Stomach (tissue), 8 donors: ENCODE measurements at regions not wholly inside any gene's neighbourhood (a gene's known extent, or its start where the extent isn't known, plus 50 kb on each side); places are given as distances from the start of the nearest gene placed in this dataset.

ENCODE experiments used
- DNase-seq, 2 donors: peaks; one replicate each; pipeline versions ENCODE4 v3.0.0 to v3.0.0-alpha.2; 2013 to 2019
- H3K27ac ChIP-seq, 5 donors: fragments of 200-600 bp in 4 of 5; sonication (generic) in 4 of 5; one replicate each; pipeline ENCODE4 v1.5.1; 2013 to 2019; ENCODE audit warnings: mild to moderate bottlenecking in 1 of 5, moderate library complexity in 1 of 5
- H3K27me3 ChIP-seq, 3 donors: fragments of 200-600 bp; sonication (generic); one replicate each; pipeline ENCODE4 v1.5.1; 2017 to 2019; ENCODE audit warnings: mixed run types in 1 of 3
- H3K36me3 ChIP-seq, 4 donors: fragments of 200-600 bp; sonication (generic); 1 replicate in 3 of 4; 2 replicates in 1 of 4; pipeline ENCODE4 v1.5.1; 2016 to 2019
- H3K4me1 ChIP-seq, 4 donors: fragments of 200-600 bp; sonication (generic); one replicate each; pipeline ENCODE4 v1.5.1; 2016 to 2019
- H3K4me3 ChIP-seq, 4 donors: fragments of 200-600 bp; sonication (generic) in 3 of 4; one replicate each; pipeline ENCODE4 v1.5.1; 2016 to 2019; ENCODE audit warnings: mild to moderate bottlenecking in 1 of 4
- H3K9me3 ChIP-seq, 4 donors: fragments of 200-600 bp; sonication (generic); one replicate each; pipeline ENCODE4 v1.5.1; 2016 to 2019
- CTCF ChIP-seq, 7 experiments: fragments of 450-650 bp in 4 of 7; fragments of 200-600 bp in 3 of 7; sonication (generic) in 3 of 7; IDR thresholded peaks; one replicate each; pipeline ENCODE4 v1.5.1; 2016 to 2019; ENCODE audit warnings: antibody characterized with exemption in 7 of 7, control low read depth in 2 of 7, mild to moderate bottlenecking in 1 of 7
- EP300 ChIP-seq: sonication (generic); formaldehyde crosslinking; IDR thresholded peaks from one replicate; pipeline ENCODE4 v1.6.1; 2017; ENCODE audit warnings: antibody characterized with exemption
- POLR2A ChIP-seq, 4 donors: fragments of 450-650 bp; IDR thresholded peaks; one replicate each; pipeline ENCODE4 v1.6.1; 2016; ENCODE audit warnings: antibody characterized with exemption in 4 of 4, control low read depth in 2 of 4, mild to moderate bottlenecking in 1 of 4, moderate library complexity in 1 of 4
- POLR2AphosphoS5 ChIP-seq, 3 donors: sonication (generic); formaldehyde crosslinking; IDR thresholded peaks; one replicate each; pipeline ENCODE4 v1.6.1; 2016; ENCODE audit warnings: antibody characterized with exemption in 3 of 3
- WGBS, 5 donors: extraction: QIAGEN DNeasy Blood & Tissue Kit in 3 of 5; methylation state at CpG; one replicate each; pipeline versions ENCODE4 v1.1.5 to v1.1.7; 2013 to 2018; 5-methylcytosine and 5-hydroxymethylcytosine counted together
- intact Hi-C: fragments of 100-400 bp; cut with DNase I; formaldehyde crosslinking; loops from one replicate; pipeline ENCODE4 v1.15.1; 2023; ENCODE audit warnings: low total_unique reads
- donor health status: healthy with polysubstance abuse.
- donor health status: Bipolar disorder and iron deficiency.
- donor health status: healthy.

GRCh38 chr5:97412959-97413358 lies 229.9 kb upstream of the RIOK2 start:
- TF ChIP-seq EP300 (no peak), POLR2A (IDR thresholded peaks at IDR 0.05) (no peak), POLR2AphosphoS5 (IDR thresholded peaks at IDR 0.05) (no peak), CTCF (IDR thresholded peaks at IDR 0.05) (no peak)
- intact Hi-C loops: no loop called here
- H3K27ac ChIP-seq: no peak overlapping the region
- peaks cover 0 to 4% (median 0%) of the 10 kb centered on the region in 4 donors for H3K4me1 ChIP-seq
- DNase-seq: no peak
- H3K4me3 ChIP-seq: no peak overlapping the region
- H3K27me3 ChIP-seq: no peaks in the 10 kb centered on the region
- WGBS, 5 donors: 70 to 82% (median 79%) methylated on average over 2 of the region's 2 CpGs
- no peaks in the 10 kb centered on the region for H3K9me3 ChIP-seq
- H3K36me3 ChIP-seq: no peaks in the 10 kb centered on the region

GRCh38 chr5:97417986-97418385 lies 234.9 kb upstream of the RIOK2 start:
- no peak overlapping the region for H3K27ac ChIP-seq
- no peak for DNase-seq
- intact Hi-C loops: no loop called here
- H3K4me1 ChIP-seq: peaks cover 0 to 4% (median 0%) of the 10 kb centered on the region in 4 donors
- no peak overlapping the region for H3K4me3 ChIP-seq
- no peak for TF ChIP-seq POLR2A (IDR thresholded peaks at IDR 0.05)
- no peak for TF ChIP-seq CTCF (IDR thresholded peaks at IDR 0.05)
- TF ChIP-seq EP300: no peak
- TF ChIP-seq POLR2AphosphoS5 (IDR thresholded peaks at IDR 0.05): no peak
- no peaks in the 10 kb centered on the region for H3K9me3 ChIP-seq
- no peaks in the 10 kb centered on the region for H3K36me3 ChIP-seq
- no peaks in the 10 kb centered on the region for H3K27me3 ChIP-seq

GRCh38 chr5:97418462-97418861 lies 235.4 kb upstream of the RIOK2 start:
- peaks cover 0 to 4% (median 0%) of the 10 kb centered on the region in 4 donors for H3K4me1 ChIP-seq
- WGBS, 5 donors: 0 to 87% (median 45%) methylated on average over 1 of the region's 1 CpG
- no peaks in the 10 kb centered on the region for H3K27me3 ChIP-seq
- no peaks in the 10 kb centered on the region for H3K9me3 ChIP-seq
- no peak overlapping the region for H3K27ac ChIP-seq
- no peak overlapping the region for H3K4me3 ChIP-seq
- TF ChIP-seq EP300 (no peak), POLR2A (IDR thresholded peaks at IDR 0.05) (no peak), CTCF (IDR thresholded peaks at IDR 0.05) (no peak), POLR2AphosphoS5 (IDR thresholded peaks at IDR 0.05) (no peak)
- no peak for DNase-seq
- no peaks in the 10 kb centered on the region for H3K36me3 ChIP-seq
- intact Hi-C loops: no loop called here

- intact Hi-C loops: no loop called here
- no peak for DNase-seq
- H3K27me3 ChIP-seq: no peaks in the 10 kb centered on the region
- TF ChIP-seq EP300: no peak
- no peak for TF ChIP-seq POLR2AphosphoS5 (IDR thresholded peaks at IDR 0.05)
- no peak for TF ChIP-seq CTCF (IDR thresholded peaks at IDR 0.05)
- no peak for TF ChIP-seq POLR2A (IDR thresholded peaks at IDR 0.05)
- H3K9me3 ChIP-seq: no peaks in the 10 kb centered on the region
- H3K36me3 ChIP-seq: no peaks in the 10 kb centered on the region
- 23 to 50% (median 31%) methylated on average over 1 of the region's 1 CpG for WGBS, 5 donors
- no peak overlapping the region for H3K27ac ChIP-seq
- no peaks in the 10 kb centered on the region for H3K4me1 ChIP-seq
- H3K4me3 ChIP-seq: no peak overlapping the region
Observed at GRCh38 chr5:97420646-97421045, 237.6 kb upstream of the RIOK2 start.
